GM19035 (cell line): ENCODE measurements at regions not wholly inside any gene's neighbourhood (a gene's known extent, or its start where the extent isn't known, plus 50 kb on each side); places are given as distances from the start of the nearest gene placed in this dataset.
A peak's percentile ranks its signal among the peaks of the same experiment; 100 is the strongest.
"Not testable (repeated sequence)": the region's sequence is repeated elsewhere in the genome, so short reads cannot be mapped to it uniquely, and the experiment has no call there.

Experiments used
- ATAC-seq: cut with Tn5 transposase; IDR thresholded peaks from one replicate; pipeline ENCODE4 v1.9.1; 2021; ENCODE audit not compliant: unreplicated experiment

GRCh38 chr14:44388306-44388705, 118.8 kb downstream of the FSCB start:
- no peak for ATAC-seq

GRCh38 chr14:44385906-44386305, 121.2 kb downstream of the FSCB start:
- ATAC-seq: no peak

- not testable (repeated sequence) for ATAC-seq
Observed at GRCh38 chr14:44385296-44385695, 121.8 kb downstream of the FSCB start.

- not testable (repeated sequence) for ATAC-seq
Observed at GRCh38 chr14:44384601-44385293, 122.3 kb downstream of the FSCB start.

GRCh38 chr14:44384093-44384492, 123.0 kb downstream of the FSCB start:
- no peak for ATAC-seq

- ATAC-seq: no peak
Observed at GRCh38 chr14:44383636-44384035, 123.4 kb downstream of the FSCB start.

GRCh38 chr14:44379292-44379977, 127.6 kb downstream of the FSCB start:
- ATAC-seq: no peak

- ATAC-seq: no peak
Observed at GRCh38 chr14:44374906-44375305, 132.2 kb downstream of the FSCB start.

GRCh38 chr14:44372807-44373489, 134.1 kb downstream of the FSCB start:
- ATAC-seq: no peak

- no peak for ATAC-seq
Observed at GRCh38 chr14:44372231-44372630, 134.9 kb downstream of the FSCB start.

- ATAC-seq: no peak
Observed at GRCh38 chr14:44370727-44371126, 136.4 kb downstream of the FSCB start.

GRCh38 chr14:44369401-44370123, 137.5 kb downstream of the FSCB start:
- no peak for ATAC-seq

GRCh38 chr14:44361083-44361482, 146.0 kb downstream of the FSCB start:
- ATAC-seq: no peak

GRCh38 chr14:44353805-44354204, 153.3 kb downstream of the FSCB start:
- no peak for ATAC-seq

GRCh38 chr14:44352201-44352600, 154.9 kb downstream of the FSCB start:
- ATAC-seq: no peak

GRCh38 chr14:44347316-44347715, 159.8 kb downstream of the FSCB start:
- ATAC-seq: no peak

GRCh38 chr14:44341116-44341515, 166.0 kb downstream of the FSCB start:
- no peak for ATAC-seq

GRCh38 chr14:44339862-44340261, 167.2 kb downstream of the FSCB start:
- no peak for ATAC-seq

GRCh38 chr14:44339231-44339630, 167.9 kb downstream of the FSCB start:
- ATAC-seq: no peak

- ATAC-seq: no peak
Observed at GRCh38 chr14:44317441-44317746, 189.7 kb downstream of the FSCB start.

GRCh38 chr14:44316647-44317440, 190.2 kb downstream of the FSCB start:
- peak; percentile 70 for ATAC-seq
